NCI-H1436 treated with DMSO at 0.1 percent for 48 hours (cell line): ENCODE measurements at regions not wholly inside any gene's neighbourhood (a gene's known extent, or its start where the extent isn't known, plus 50 kb on each side); places are given as distances from the start of the nearest gene placed in this dataset.

Experiments
- DNase-seq: peaks from one replicate; lab custom pipeline; 2025; lab: John Stamatoyannopoulos, UW

DNA sequence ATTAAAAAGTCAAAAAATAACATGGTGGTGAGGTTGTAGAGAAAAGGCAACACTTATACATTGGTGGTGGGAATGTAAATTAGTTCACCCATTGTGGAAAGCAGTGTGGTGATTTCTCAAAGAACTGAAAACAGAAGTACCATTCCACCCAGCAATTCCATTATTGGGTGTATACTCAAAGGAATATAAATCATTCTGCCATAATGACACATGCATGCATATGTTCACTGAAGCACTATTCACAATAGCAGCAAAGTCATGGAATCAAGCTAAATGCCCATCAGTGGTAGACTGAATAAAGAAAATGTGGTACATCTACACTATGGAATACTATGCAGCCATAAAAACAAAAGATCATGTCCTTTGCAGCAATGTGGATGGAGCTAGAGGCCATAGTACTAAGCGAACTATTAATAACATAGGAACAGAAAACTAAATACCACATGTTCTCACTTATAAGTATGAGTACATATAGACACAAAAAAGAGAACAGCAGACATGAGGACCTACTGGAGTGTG, 66.1 kb upstream of the MKLN1 start:
- DNase-seq: no peak

DNA sequence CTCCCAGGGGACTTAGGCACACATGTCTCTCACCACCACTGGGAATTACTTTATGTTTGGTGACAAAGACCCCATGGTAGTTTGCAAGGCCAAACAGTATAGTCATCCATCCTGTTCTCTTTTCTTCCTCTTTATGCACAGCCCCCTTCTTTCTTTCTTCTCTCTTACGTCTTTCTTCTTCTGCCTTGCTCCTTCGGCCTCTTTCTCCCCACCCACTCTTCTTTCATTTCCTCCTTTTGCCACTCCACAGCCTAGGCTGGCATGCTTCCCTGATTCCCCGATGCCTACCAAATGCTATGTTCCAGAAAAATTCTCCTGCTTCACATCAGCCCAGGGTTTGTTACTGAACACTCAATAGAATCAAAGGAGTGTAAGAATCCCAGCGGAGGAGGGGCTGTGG, 62.4 kb upstream of the MKLN1 start:
- no peak for DNase-seq

DNA sequence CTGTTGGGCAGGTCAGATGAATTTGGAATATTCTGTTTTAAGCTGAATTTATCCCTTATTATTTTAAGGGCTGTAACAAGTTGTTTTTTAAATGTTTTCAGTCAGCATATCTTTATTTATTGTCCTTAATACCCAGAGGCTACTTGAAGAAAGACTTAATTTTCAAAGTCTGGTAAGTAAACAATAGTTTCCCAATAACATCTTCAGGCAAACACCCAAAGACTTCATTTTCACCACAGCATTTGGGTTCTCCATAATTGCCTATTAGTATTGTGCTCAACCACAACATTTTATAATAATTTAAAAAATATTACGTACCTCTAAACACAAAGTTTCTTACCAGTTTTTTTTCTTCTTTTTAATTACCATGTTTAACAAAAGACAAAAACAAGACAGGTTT, 60.0 kb upstream of the MKLN1 start:
- no peak for DNase-seq

DNA sequence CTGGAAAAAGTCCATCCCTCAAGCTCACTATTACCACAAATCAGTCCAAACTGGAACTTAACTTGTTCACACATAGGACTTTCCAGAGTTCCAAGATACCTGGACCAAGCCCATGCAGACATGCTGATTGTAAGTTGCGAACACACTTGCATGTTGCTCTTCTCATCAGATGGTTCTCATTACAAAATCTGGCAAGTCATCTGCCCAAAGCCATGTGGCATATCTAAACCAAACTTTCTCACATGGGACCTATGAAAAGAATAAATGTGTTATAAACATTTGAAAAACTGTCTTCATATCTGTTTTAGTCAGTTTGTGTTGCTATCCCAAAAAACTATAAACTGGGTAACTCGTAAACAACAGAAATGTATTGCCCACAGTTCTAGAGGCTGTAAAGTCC, 58.8 kb upstream of the MKLN1 start:
- no peak for DNase-seq

DNA sequence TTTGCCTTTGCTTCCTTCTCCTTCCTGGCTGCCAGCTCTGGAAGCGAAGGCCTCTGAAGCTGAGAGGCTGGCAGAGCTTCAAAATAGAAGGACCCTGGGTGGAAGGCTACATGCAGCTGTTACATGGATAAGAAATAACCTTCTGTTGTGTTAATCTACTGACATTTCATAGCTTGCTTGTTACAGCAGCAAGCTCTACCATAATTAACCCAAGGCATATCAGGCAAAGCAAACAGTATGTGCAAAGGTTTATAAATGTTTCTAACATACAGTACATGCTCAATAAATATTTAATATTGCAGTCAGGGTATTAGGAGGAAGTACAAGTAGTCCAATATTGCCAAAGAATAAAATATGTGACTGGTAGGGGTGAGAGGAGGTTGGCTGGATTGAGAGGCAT, 55.6 kb upstream of the MKLN1 start:
- no peak for DNase-seq

DNA sequence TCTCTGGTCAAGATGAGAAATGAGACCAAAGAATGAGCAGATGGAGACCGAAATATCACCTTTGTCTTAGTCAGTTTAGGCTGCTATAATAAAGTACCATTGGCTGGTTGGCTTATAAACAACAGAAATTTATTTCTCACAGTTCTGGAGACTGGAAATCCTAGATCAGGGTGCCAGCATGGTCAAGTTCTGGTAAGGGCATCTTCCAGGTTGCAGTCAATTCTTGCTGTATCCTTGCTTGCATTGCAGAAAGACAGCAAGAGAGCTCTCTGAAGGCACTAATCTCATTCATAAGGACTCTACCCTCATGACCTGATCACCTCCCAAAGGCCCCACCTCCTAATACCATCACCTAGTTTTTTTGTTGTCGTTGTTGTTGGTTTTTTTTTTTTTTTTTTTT, 52.7 kb upstream of the MKLN1 start:
- no peak for DNase-seq

DNA sequence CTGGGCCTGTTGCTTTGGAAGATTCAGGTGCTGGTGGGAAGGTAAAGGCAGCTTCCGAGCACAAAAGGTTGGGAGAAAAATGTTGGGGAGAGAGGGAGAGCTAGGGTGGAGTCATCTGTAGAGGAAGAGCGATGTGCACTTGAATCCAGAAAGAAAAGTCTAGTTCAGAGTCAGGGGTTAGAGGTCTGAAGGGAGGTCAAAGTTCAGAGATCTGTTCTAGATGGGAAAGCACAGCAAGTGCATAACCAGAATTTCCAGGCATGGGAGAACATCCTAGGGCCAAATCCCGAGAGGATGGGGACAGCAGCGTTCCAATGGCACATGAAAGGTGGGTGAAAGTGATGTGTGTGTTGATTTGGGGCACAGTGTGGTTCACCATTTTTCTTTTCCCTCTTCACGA, 51.5 kb upstream of the MKLN1 start:
- DNase-seq: no peak

DNA sequence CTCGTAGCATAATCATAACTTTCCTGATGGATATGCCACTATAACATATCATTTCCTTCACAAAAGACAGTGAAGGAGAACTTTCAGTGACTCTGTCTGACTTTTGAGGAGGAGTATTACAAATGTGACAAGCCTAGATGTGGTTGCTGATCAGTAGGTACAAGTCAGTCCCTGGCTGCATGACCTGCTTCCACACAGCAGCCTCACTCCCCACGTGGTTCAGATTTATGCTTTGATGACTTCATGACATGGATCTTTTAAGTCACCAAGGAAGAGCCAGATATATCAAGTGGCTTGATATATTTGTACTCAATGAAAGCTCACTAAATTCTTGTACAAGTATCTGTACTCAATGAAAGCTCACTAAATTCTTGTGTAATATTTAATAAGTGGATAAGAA, 50.9 kb upstream of the MKLN1 start:
- no peak for DNase-seq
